HCT116 (cell line): ENCODE measurements at regions not wholly inside any gene's neighbourhood (a gene's known extent, or its start where the extent isn't known, plus 50 kb on each side); places are given as distances from the start of the nearest gene placed in this dataset.

Experiments
- ATAC-seq: fragments of 200-7000 bp; cut with Tn5 transposase; 2 replicates; pipeline ENCODE4 v1.9.1; 2020; ENCODE audit warnings: mild to moderate bottlenecking, moderate library complexity
- BruUV-seq: library from RNA; stranded (reverse); fragments of 400-500 nt; replicated peaks from 2 replicates; lab custom pipeline; 2021; lab: Mats Ljungman, UMichigan
- CTCF ChIA-PET: fragments of 300-600 bp; sonication (Branson Sonifier 250); formaldehyde crosslinking; loops from one replicate; lab custom pipeline; 2021; ENCODE audit warnings: antibody characterized with exemption; lab: Charles Lee
- POLR2A ChIA-PET: fragments of 300-600, 350-600 bp; sonication (Branson Sonifier 250); formaldehyde crosslinking; loops from one replicate; lab custom pipeline; 2021; ENCODE audit warnings: antibody characterized with exemption; lab: Charles Lee
- RAD21 ChIA-PET, 2 experiments: fragments of 300-600 bp; sonication (Branson Sonifier 250); formaldehyde crosslinking; loops; one replicate each; lab custom pipeline; 2023; ENCODE audit warnings: low total read pairs in 2 of 2; ENCODE audit not compliant: uncharacterized antibody in 2 of 2, unreplicated experiment in 2 of 2, low non-redundant PET in 1 of 2; lab: Charles Lee
- DNase-seq: peaks from one replicate; pipeline ENCODE4 v3.0.0-alpha.2; 2010; ENCODE audit warnings: low read depth, low spot score
- H2AFZ ChIP-seq: fragments of 200-600 bp; shearing (Covaris generic), sonication (generic); 2 replicates; pipeline ENCODE4 v1.6.1; 2017; ENCODE audit warnings: low read depth, mixed run types, mixed read lengths, antibody characterized with exemption, low read length; ENCODE audit not compliant: poor library complexity, severe bottlenecking
- H3K27ac ChIP-seq: 2 replicates; pipeline ENCODE4 v1.5.1; 2012; ENCODE audit warnings: low read depth, low read length
- H3K27me3 ChIP-seq: fragments of 200-600 bp; sonication (generic); 2 replicates; pipeline ENCODE4 v1.6.1; 2016; ENCODE audit warnings: mixed run types, low read length, mixed read lengths; ENCODE audit not compliant: insufficient read depth
- H3K36me3 ChIP-seq, 2 experiments: fragments of 200-500 bp in 1 of 2; fragments of 200-600 bp in 1 of 2; sonication (Bioruptor generic) in 1 of 2; sonication (generic) in 1 of 2; 2 replicates each; pipeline versions ENCODE4 v1.5.1 to v1.6.1; 2014 to 2016; ENCODE audit warnings: low read length in 2 of 2, inconsistent platforms in 1 of 2, mixed read lengths in 1 of 2, mixed run types in 1 of 2; ENCODE audit not compliant: insufficient read depth in 2 of 2, control insufficient read depth in 1 of 2
- H3K4me1 ChIP-seq, 2 experiments: fragments of 200-600 bp in 1 of 2; sonication (generic) in 1 of 2; 2 replicates each; pipeline versions ENCODE4 v1.5.1 to v1.6.1; 2012 to 2017; ENCODE audit warnings: low read length in 2 of 2, inconsistent platforms in 1 of 2, mild to moderate bottlenecking in 1 of 2, mixed read lengths in 1 of 2, mixed run types in 1 of 2, moderate library complexity in 1 of 2; ENCODE audit not compliant: insufficient read depth in 2 of 2, control insufficient read depth in 1 of 2
- H3K4me2 ChIP-seq: fragments of 200-600 bp; sonication (generic); 2 replicates; pipeline ENCODE4 v1.6.1; 2017; ENCODE audit warnings: mixed run types, low read length, mixed read lengths
- H3K4me3 ChIP-seq, 2 experiments: fragments of 200-600 bp in 1 of 2; sonication (generic) in 1 of 2; replicated peaks in 1 of 2; 2 replicates each; pipeline ENCODE4 v1.5.1; 2011 to 2016; ENCODE audit warnings: low read length in 2 of 2, control low read depth in 1 of 2, low read depth in 1 of 2, mild to moderate bottlenecking in 1 of 2, mixed read lengths in 1 of 2, mixed run types in 1 of 2
- H3K79me2 ChIP-seq: fragments of 200-600 bp; sonication (generic); 2 replicates; pipeline ENCODE4 v1.6.1; 2017; ENCODE audit warnings: mild to moderate bottlenecking, mixed run types, low read length, moderate library complexity, mixed read lengths; ENCODE audit not compliant: insufficient read depth
- H3K9ac ChIP-seq: fragments of 200-600 bp; sonication (generic); 2 replicates; pipeline ENCODE4 v1.6.1; 2016; ENCODE audit warnings: low read length, mixed read lengths
- H3K9me2 ChIP-seq: fragments of 200-600 bp; sonication (generic), shearing (Covaris generic); 2 replicates; pipeline ENCODE4 v1.6.1; 2017; ENCODE audit warnings: mixed run types, mild to moderate bottlenecking, moderate library complexity; ENCODE audit not compliant: insufficient read depth
- H3K9me3 ChIP-seq, 2 experiments: fragments of 200-500 bp in 1 of 2; fragments of 200-600 bp in 1 of 2; sonication (Bioruptor generic) in 1 of 2; sonication (generic) in 1 of 2; 2 replicates each; pipeline ENCODE4 v1.6.1; 2014 to 2017; ENCODE audit warnings: low read length in 2 of 2, mixed read lengths in 2 of 2, inconsistent platforms in 1 of 2, low read depth in 1 of 2, mild to moderate bottlenecking in 1 of 2, mixed run types in 1 of 2, moderate library complexity in 1 of 2; ENCODE audit not compliant: control insufficient read depth in 1 of 2, insufficient read depth in 1 of 2
- H4K20me1 ChIP-seq: fragments of 200-600 bp; sonication (generic), shearing (Covaris generic); 2 replicates; pipeline ENCODE4 v1.6.1; 2017; ENCODE audit warnings: mixed run types, mild to moderate bottlenecking, moderate library complexity; ENCODE audit not compliant: insufficient read depth
- CBX3 ChIP-seq: IDR thresholded peaks from 2 replicates; pipeline ENCODE4 v1.6.1; 2012; ENCODE audit warnings: low read depth
- CEBPB ChIP-seq: IDR thresholded peaks from 2 replicates; pipeline ENCODE4 v1.6.1; 2012; ENCODE audit warnings: low read depth
- ELF1 ChIP-seq: IDR thresholded peaks from 2 replicates; pipeline ENCODE4 v1.6.1; 2012; ENCODE audit warnings: low read depth, borderline replicate concordance
- EZH2phosphoT487 ChIP-seq: fragments of 200-600 bp; IDR thresholded peaks from 2 replicates; pipeline ENCODE4 v1.6.1; 2018; ENCODE audit warnings: antibody characterized with exemption, borderline replicate concordance
- POLR2A ChIP-seq: IDR thresholded peaks from 2 replicates; pipeline ENCODE4 v1.7.0; 2011; ENCODE audit warnings: borderline replicate concordance; ENCODE audit not compliant: insufficient read depth, insufficient read length; ENCODE audit errors: extremely low read depth
- SRF ChIP-seq: IDR thresholded peaks from 2 replicates; pipeline ENCODE4 v1.6.1; 2012; ENCODE audit warnings: low read depth
- TCF7L2 ChIP-seq: IDR thresholded peaks from 2 replicates; pipeline ENCODE4 v1.7.0; 2011; ENCODE audit warnings: borderline replicate concordance, inconsistent platforms; ENCODE audit not compliant: insufficient read depth, insufficient read length; ENCODE audit errors: extremely low read depth
- ZFX ChIP-seq: fragments of 450-650 bp; IDR thresholded peaks from 2 replicates; pipeline ENCODE4 v1.6.1; 2017
- intact Hi-C: fragments of 100-400 bp; cut with micrococcal nuclease; formaldehyde crosslinking; loops from 2 replicates; pipeline ENCODE4 v1.10.0; 2022
- TF ChIP-seq, protein P1 (sequence below), 3 experiments: fragments of 200-600 bp in 1 of 3; sonication (generic) in 1 of 3; IDR thresholded peaks in 2 of 3; conservative IDR thresholded peaks in 1 of 3; 2 replicates each; pipeline ENCODE4 v1.5.1; 2012 to 2017; ENCODE audit warnings: low read depth in 2 of 3, low read length in 2 of 3, antibody characterized with exemption in 1 of 3, borderline replicate concordance in 1 of 3, control low read depth in 1 of 3, mild to moderate bottlenecking in 1 of 3, mixed read lengths in 1 of 3, mixed run types in 1 of 3, moderate library complexity in 1 of 3; ENCODE audit not compliant: insufficient read depth in 1 of 3
- TF ChIP-seq, protein P2 (sequence below): IDR thresholded peaks from 2 replicates; pipeline ENCODE4 v1.6.1; 2012

DNA sequence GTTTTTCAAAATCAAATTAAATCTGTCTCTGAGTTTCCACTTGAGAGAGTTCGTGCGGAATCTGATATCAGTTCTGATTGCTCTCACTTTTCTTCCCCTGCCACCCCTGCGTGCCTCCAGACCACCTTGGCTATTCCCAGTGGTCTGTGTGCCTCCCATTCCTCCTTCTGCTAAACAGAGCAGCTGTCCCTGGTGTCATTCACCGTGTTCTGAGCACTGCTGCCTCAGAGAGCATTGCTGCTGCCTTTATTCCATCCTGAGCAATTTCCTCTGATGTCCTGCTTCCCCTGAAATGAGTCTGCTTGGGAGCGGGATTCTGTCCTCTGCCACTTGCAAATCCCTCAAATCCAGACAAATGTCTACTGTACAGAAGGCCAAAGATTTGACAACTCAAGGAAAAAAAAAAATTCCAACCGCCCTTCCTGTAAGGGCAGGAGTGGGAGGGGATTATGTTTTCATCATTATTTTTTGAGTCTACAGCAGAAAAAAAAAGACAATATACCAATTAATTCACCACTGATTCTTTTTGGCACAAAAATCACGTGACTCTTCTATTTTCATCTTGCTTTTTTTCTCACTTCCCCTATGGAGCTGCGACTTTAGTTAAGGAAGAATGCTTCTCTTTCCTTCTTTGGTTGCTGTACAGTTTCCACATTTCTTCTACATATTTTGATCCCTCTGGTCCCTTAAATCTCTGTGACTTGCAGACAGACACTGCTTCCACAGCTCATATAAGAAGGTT is 833.0 kb downstream of the EPHA7 start:
- POLR2A ChIA-PET, result no interaction called here
- intact Hi-C loops, result no loop called here
- no peak overlapping the region for H3K4me2 ChIP-seq
- DNase-seq, result no peak
- RAD21 ChIA-PET, result no interaction called here
- H3K27me3 ChIP-seq, result no peaks in the 10 kb centered on the region
- H4K20me1 ChIP-seq, result no peaks in the 10 kb centered on the region
- H3K27ac ChIP-seq, result no peak overlapping the region
- H3K4me3 ChIP-seq, result no peak overlapping the region
- H3K9ac ChIP-seq, result no peak overlapping the region
- H3K9me3 ChIP-seq, result peaks cover 0 to 26% of the 10 kb centered on the region in 2 experiments; a peak in 2 of 4 replicates
- TF ChIP-seq SRF (no peak), CEBPB (no peak), TCF7L2 (no peak), EZH2phosphoT487 (no peak), CBX3 (no peak), ELF1 (no peak), POLR2A (no peak), ZFX (no peak)
- TF ChIP-seq, protein P1, sequence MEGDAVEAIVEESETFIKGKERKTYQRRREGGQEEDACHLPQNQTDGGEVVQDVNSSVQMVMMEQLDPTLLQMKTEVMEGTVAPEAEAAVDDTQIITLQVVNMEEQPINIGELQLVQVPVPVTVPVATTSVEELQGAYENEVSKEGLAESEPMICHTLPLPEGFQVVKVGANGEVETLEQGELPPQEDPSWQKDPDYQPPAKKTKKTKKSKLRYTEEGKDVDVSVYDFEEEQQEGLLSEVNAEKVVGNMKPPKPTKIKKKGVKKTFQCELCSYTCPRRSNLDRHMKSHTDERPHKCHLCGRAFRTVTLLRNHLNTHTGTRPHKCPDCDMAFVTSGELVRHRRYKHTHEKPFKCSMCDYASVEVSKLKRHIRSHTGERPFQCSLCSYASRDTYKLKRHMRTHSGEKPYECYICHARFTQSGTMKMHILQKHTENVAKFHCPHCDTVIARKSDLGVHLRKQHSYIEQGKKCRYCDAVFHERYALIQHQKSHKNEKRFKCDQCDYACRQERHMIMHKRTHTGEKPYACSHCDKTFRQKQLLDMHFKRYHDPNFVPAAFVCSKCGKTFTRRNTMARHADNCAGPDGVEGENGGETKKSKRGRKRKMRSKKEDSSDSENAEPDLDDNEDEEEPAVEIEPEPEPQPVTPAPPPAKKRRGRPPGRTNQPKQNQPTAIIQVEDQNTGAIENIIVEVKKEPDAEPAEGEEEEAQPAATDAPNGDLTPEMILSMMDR (IDR thresholded peaks at IDR 0.05 in 2 of 3, conservative IDR thresholded peaks at IDR 0.05 in 1 of 3; ENCODE audit: borderline replicate concordance in 1 of 3, insufficient read depth in 1 of 3, low read depth in 2 of 3, low read length in 2 of 3), result no peak
- TF ChIP-seq, protein P2, sequence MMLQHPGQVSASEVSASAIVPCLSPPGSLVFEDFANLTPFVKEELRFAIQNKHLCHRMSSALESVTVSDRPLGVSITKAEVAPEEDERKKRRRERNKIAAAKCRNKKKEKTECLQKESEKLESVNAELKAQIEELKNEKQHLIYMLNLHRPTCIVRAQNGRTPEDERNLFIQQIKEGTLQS, result no peak
- TF ChIP-seq, all 23 proteins: peak for 0
- CTCF ChIA-PET, result no interaction called here
- no peaks in the 10 kb centered on the region for H3K79me2 ChIP-seq
- H3K36me3 ChIP-seq, result no peaks in the 10 kb centered on the region
- no peaks in the 10 kb centered on the region for H3K4me1 ChIP-seq
- no peak for ATAC-seq
- BruUV-seq, result no TSS peak
- no peak overlapping the region for H2AFZ ChIP-seq
- H3K9me2 ChIP-seq, result no peaks in the 10 kb centered on the region
